SK-N-SH (cell line): ENCODE measurements at regions not wholly inside any gene's neighbourhood (a gene's known extent, or its start where the extent isn't known, plus 50 kb on each side); places are given as distances from the start of the nearest gene placed in this dataset.

Experiments used
- CTCF ChIA-PET: fragments of 300-600, 350-600 bp; formaldehyde crosslinking; extraction: SDS; loops from one replicate; lab custom pipeline; 2021; lab: Yijun Ruan, JAX
- POLR2A ChIA-PET: fragments of 350-600 bp; sonication (Branson Sonifier 250); formaldehyde crosslinking; extraction: SDS; loops from one replicate; lab custom pipeline; 2020; ENCODE audit warnings: antibody characterized with exemption, inconsistent platforms; lab: Yijun Ruan, JAX
- DNase-seq: peaks from one replicate; pipeline ENCODE4 v3.0.0; 2012
- H2AFZ ChIP-seq: fragments of 200-600 bp; sonication (generic); 2 replicates; pipeline ENCODE4 v1.8.1; 2016; ENCODE audit warnings: antibody characterized with exemption, mild to moderate bottlenecking, low read depth
- H3F3A ChIP-seq: fragments of 200-600 bp; sonication (generic); replicated peaks from 2 replicates; pipeline ENCODE3; 2016; ENCODE audit warnings: antibody characterized with exemption, mild to moderate bottlenecking; ENCODE audit not compliant: insufficient read depth
- H3K27ac ChIP-seq, 2 experiments: fragments of 200-500 bp in 1 of 2; fragments of 200-600 bp in 1 of 2; sonication (Bioruptor generic) in 1 of 2; sonication (generic), shearing (Covaris generic) in 1 of 2; 2 replicates each; pipeline versions ENCODE4 v1.5.1 to v1.6.1; 2014 to 2016; ENCODE audit warnings: low read depth in 2 of 2, inconsistent platforms in 1 of 2, low read length in 1 of 2, mild to moderate bottlenecking in 1 of 2, mixed read lengths in 1 of 2
- H3K27me3 ChIP-seq: fragments of 200-600 bp; sonication (generic), shearing (Covaris generic); 2 replicates; pipeline ENCODE4 v1.6.1; 2016; ENCODE audit warnings: mixed run types; ENCODE audit not compliant: insufficient read depth
- H3K36me3 ChIP-seq, 2 experiments: fragments of 200-500 bp in 1 of 2; fragments of 200-600 bp in 1 of 2; sonication (Bioruptor generic) in 1 of 2; sonication (generic) in 1 of 2; replicated peaks in 1 of 2; 2 replicates each; pipeline versions ENCODE3 to v1.5.1; 2014 to 2016; ENCODE audit warnings: low read length in 1 of 2, mild to moderate bottlenecking in 1 of 2; ENCODE audit not compliant: insufficient read depth in 2 of 2, control insufficient read depth in 1 of 2
- H3K4me1 ChIP-seq, 2 experiments: fragments of 200-500 bp in 1 of 2; fragments of 200-600 bp in 1 of 2; sonication (Bioruptor generic) in 1 of 2; sonication (generic), shearing (Covaris generic) in 1 of 2; 2 replicates each; pipeline versions ENCODE4 v1.5.1 to v1.6.1; 2014 to 2016; ENCODE audit warnings: low read depth in 1 of 2, low read length in 1 of 2, mixed run types in 1 of 2; ENCODE audit not compliant: insufficient read depth in 2 of 2, control insufficient read depth in 1 of 2
- H3K4me2 ChIP-seq: fragments of 200-600 bp; sonication (generic), shearing (Covaris generic); 2 replicates; pipeline ENCODE4 v1.6.1; 2017; ENCODE audit warnings: mixed run types
- H3K4me3 ChIP-seq, 2 experiments: fragments of 200-500 bp in 1 of 2; fragments of 200-600 bp in 1 of 2; sonication (Bioruptor generic) in 1 of 2; sonication (generic), shearing (Covaris generic) in 1 of 2; 2 replicates each; pipeline versions ENCODE4 v1.5.1 to v1.8.1; 2014 to 2016; ENCODE audit warnings: low read depth in 2 of 2, inconsistent platforms in 1 of 2, low read length in 1 of 2, mild to moderate bottlenecking in 1 of 2, mixed read lengths in 1 of 2, moderate library complexity in 1 of 2
- H3K79me2 ChIP-seq: fragments of 200-600 bp; sonication (generic); 2 replicates; pipeline ENCODE4 v1.8.1; 2017; ENCODE audit warnings: mild to moderate bottlenecking; ENCODE audit not compliant: insufficient read depth
- H3K9ac ChIP-seq: fragments of 200-600 bp; sonication (generic); 2 replicates; pipeline ENCODE4 v1.6.1; 2017; ENCODE audit warnings: mixed run types
- H3K9me2 ChIP-seq: fragments of 200-600 bp; sonication (generic); 2 replicates; pipeline ENCODE4 v1.6.1; 2017; ENCODE audit warnings: mixed run types
- H3K9me3 ChIP-seq: fragments of 200-600 bp; sonication (generic); 2 replicates; pipeline ENCODE4 v1.6.1; 2017; ENCODE audit warnings: mixed run types, mild to moderate bottlenecking, moderate library complexity
- H4K20me1 ChIP-seq: fragments of 200-600 bp; sonication (generic); 2 replicates; pipeline ENCODE4 v1.6.1; 2017; ENCODE audit warnings: mild to moderate bottlenecking, mixed run types; ENCODE audit not compliant: insufficient read depth
- FOSL2 ChIP-seq: IDR thresholded peaks from 2 replicates; pipeline ENCODE4 v1.4.0; 2012; ENCODE audit warnings: low read depth, mild to moderate bottlenecking, moderate library complexity, borderline replicate concordance
- FOXM1 ChIP-seq: IDR thresholded peaks from 2 replicates; pipeline ENCODE4 v1.4.0; 2012; ENCODE audit warnings: low read depth, mild to moderate bottlenecking
- MAX ChIP-seq: IDR thresholded peaks from 2 replicates; pipeline ENCODE4 v1.4.0; 2012; ENCODE audit warnings: low read depth
- MEF2A ChIP-seq: IDR thresholded peaks from 2 replicates; pipeline ENCODE4 v1.4.0; 2012; ENCODE audit warnings: low read depth, borderline replicate concordance
- MXI1 ChIP-seq: IDR thresholded peaks from 2 replicates; pipeline ENCODE4 v1.6.1; 2012; ENCODE audit warnings: mild to moderate bottlenecking, low read depth, low read length, improper control_type of control experiment
- RAD21 ChIP-seq: IDR thresholded peaks from 2 replicates; pipeline ENCODE4 v1.6.1; 2012; ENCODE audit warnings: mild to moderate bottlenecking, low read length
- SIN3A ChIP-seq: IDR thresholded peaks from 2 replicates; pipeline ENCODE4 v1.6.1; 2012; ENCODE audit warnings: low read depth, mild to moderate bottlenecking, low read length, moderate library complexity, borderline replicate concordance
- SMC3 ChIP-seq: IDR thresholded peaks from 2 replicates; pipeline ENCODE4 v1.6.1; 2012; ENCODE audit warnings: low read depth, low read length, improper control_type of control experiment
- TAF1 ChIP-seq: IDR thresholded peaks from 2 replicates; pipeline ENCODE4 v1.6.1; 2012; ENCODE audit warnings: low read depth, mild to moderate bottlenecking, low read length, moderate library complexity, borderline replicate concordance
- TCF12 ChIP-seq: IDR thresholded peaks from 2 replicates; pipeline ENCODE4 v1.4.0; 2012
- USF1 ChIP-seq: IDR thresholded peaks from 2 replicates; pipeline ENCODE4 v1.4.0; 2012; ENCODE audit warnings: low read depth, borderline replicate concordance
- WGBS: methylation state at CpG from one replicate; pipeline ENCODE4 v1.1.6; 2017; ENCODE audit warnings: low lambda C conversion rate; 5-methylcytosine and 5-hydroxymethylcytosine counted together
- TF ChIP-seq, protein P1 (sequence below): IDR thresholded peaks from 2 replicates; pipeline ENCODE4 v1.6.1; 2012; ENCODE audit warnings: mild to moderate bottlenecking, low read depth, low read length, moderate library complexity
- TF ChIP-seq, protein P2 (sequence below): fragments of 200-600 bp; sonication (generic); IDR thresholded peaks from 2 replicates; pipeline ENCODE4 v1.6.1; 2017; ENCODE audit warnings: antibody characterized with exemption, mild to moderate bottlenecking, moderate library complexity

DNA sequence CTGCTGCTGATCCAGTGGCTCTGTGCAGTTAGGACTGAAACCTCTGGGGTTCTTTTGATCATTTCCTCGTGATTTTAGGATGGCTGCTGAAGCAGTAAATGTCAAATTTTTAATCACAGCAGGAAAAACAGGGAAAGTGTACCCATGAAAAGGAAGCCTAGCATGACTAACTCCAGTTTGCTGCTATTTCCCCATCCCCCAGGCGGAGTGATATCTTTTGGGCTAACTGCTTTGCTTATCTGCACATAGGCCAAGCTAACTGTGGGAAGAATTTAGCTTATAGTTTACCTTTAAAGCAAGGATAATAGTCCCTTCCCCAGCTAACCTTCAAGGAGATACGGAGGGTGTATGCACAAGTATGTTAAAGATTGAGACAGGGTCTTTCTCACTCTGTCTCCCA, 149.8 kb upstream of the TNR start:
- Histone ChIP-seq H3K36me3 (no peaks in the 10 kb centered on the region), H3K9me2 (no peaks in the 10 kb centered on the region), H3K4me1 (no peaks in the 10 kb centered on the region; a peak in 1 of 4 replicates), H4K20me1 (no peaks in the 10 kb centered on the region), H3K4me2 (no peak overlapping the region), H3F3A (no peaks in the 10 kb centered on the region), H2AFZ (no peak overlapping the region), H3K27ac (no peak overlapping the region), H3K4me3 (no peak overlapping the region), H3K9me3 (no peaks in the 10 kb centered on the region), H3K27me3 (no peaks in the 10 kb centered on the region), H3K79me2 (no peaks in the 10 kb centered on the region), H3K9ac (no peak overlapping the region)
- TF ChIP-seq SIN3A (no peak), MEF2A (no peak)
- DNase-seq: no peak
- CTCF ChIA-PET: interaction anchor here (1.6 kb wide), 1 partner anchor 519 kb away, joined by 4 read pairs; no protein-coding TSS in a partner anchor
- 70% methylated on average over 3 of the region's 3 CpGs for WGBS
- POLR2A ChIA-PET: no interaction called here

DNA sequence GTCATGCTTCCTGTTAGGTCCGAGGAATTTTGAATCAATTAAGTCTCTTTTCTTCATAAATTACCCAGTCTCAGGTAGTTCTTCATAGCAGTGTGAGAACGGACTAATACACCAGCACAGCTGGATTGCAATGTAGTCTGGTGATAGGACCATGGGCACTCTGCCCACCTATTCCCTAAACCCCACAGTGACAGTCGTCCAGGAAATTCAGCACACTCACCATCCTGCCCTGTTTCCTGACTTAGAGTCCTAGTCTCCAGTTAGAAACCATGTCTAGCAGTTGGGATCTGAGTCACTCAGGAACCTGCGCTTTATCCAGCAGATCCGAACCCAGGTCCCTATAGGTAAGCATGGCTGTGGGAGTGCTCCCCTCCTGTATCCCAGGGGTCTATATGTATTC, 149.3 kb upstream of the TNR start:
- ChIA-PET CTCF (interaction anchor here (1.6 kb wide), 1 partner anchor 519 kb away, joined by 4 read pairs; no protein-coding TSS in a partner anchor), POLR2A (no interaction called here)
- Histone ChIP-seq H3K27ac (no peak overlapping the region), H3K36me3 (no peaks in the 10 kb centered on the region), H3K79me2 (no peaks in the 10 kb centered on the region), H3K9ac (no peak overlapping the region), H3K9me3 (no peaks in the 10 kb centered on the region), H2AFZ (no peak overlapping the region), H3K27me3 (no peaks in the 10 kb centered on the region), H3F3A (no peaks in the 10 kb centered on the region), H3K4me3 (no peak overlapping the region), H3K9me2 (no peaks in the 10 kb centered on the region), H4K20me1 (no peaks in the 10 kb centered on the region), H3K4me2 (no peak overlapping the region), H3K4me1 (no peaks in the 10 kb centered on the region; a peak in 1 of 4 replicates)
- TF ChIP-seq, protein P1, sequence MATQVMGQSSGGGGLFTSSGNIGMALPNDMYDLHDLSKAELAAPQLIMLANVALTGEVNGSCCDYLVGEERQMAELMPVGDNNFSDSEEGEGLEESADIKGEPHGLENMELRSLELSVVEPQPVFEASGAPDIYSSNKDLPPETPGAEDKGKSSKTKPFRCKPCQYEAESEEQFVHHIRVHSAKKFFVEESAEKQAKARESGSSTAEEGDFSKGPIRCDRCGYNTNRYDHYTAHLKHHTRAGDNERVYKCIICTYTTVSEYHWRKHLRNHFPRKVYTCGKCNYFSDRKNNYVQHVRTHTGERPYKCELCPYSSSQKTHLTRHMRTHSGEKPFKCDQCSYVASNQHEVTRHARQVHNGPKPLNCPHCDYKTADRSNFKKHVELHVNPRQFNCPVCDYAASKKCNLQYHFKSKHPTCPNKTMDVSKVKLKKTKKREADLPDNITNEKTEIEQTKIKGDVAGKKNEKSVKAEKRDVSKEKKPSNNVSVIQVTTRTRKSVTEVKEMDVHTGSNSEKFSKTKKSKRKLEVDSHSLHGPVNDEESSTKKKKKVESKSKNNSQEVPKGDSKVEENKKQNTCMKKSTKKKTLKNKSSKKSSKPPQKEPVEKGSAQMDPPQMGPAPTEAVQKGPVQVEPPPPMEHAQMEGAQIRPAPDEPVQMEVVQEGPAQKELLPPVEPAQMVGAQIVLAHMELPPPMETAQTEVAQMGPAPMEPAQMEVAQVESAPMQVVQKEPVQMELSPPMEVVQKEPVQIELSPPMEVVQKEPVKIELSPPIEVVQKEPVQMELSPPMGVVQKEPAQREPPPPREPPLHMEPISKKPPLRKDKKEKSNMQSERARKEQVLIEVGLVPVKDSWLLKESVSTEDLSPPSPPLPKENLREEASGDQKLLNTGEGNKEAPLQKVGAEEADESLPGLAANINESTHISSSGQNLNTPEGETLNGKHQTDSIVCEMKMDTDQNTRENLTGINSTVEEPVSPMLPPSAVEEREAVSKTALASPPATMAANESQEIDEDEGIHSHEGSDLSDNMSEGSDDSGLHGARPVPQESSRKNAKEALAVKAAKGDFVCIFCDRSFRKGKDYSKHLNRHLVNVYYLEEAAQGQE: no peak
- TF ChIP-seq FOXM1 (no peak), MAX (no peak), RAD21 (no peak), MXI1 (no peak), TAF1 (no peak), FOSL2 (no peak), USF1 (no peak), TCF12 (no peak), SMC3 (no peak)
- TF ChIP-seq, protein P2, sequence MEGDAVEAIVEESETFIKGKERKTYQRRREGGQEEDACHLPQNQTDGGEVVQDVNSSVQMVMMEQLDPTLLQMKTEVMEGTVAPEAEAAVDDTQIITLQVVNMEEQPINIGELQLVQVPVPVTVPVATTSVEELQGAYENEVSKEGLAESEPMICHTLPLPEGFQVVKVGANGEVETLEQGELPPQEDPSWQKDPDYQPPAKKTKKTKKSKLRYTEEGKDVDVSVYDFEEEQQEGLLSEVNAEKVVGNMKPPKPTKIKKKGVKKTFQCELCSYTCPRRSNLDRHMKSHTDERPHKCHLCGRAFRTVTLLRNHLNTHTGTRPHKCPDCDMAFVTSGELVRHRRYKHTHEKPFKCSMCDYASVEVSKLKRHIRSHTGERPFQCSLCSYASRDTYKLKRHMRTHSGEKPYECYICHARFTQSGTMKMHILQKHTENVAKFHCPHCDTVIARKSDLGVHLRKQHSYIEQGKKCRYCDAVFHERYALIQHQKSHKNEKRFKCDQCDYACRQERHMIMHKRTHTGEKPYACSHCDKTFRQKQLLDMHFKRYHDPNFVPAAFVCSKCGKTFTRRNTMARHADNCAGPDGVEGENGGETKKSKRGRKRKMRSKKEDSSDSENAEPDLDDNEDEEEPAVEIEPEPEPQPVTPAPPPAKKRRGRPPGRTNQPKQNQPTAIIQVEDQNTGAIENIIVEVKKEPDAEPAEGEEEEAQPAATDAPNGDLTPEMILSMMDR: no peak
- 74% methylated on average over 5 of the region's 5 CpGs for whole genome bisulfite sequencing
- DNase-seq: no peak
